HepG2 (cell line): ENCODE measurements at regions not wholly inside any gene's neighbourhood (a gene's known extent, or its start where the extent isn't known, plus 50 kb on each side); places are given as distances from the start of the nearest gene placed in this dataset.
A peak's percentile ranks its signal among the peaks of the same experiment; 100 is the strongest.

Experiments
- CENPBD1 ChIP-seq: sonication (generic); formaldehyde crosslinking; IDR thresholded peaks from 2 replicates; pipeline ENCODE4 v1.8.0; 2022; ENCODE audit warnings: missing genetic modification reagents, low read depth, mild to moderate bottlenecking, borderline replicate concordance
- CSRNP2 ChIP-seq: sonication (generic); formaldehyde crosslinking; conservative IDR thresholded peaks from 2 replicates; pipeline ENCODE4 v1.8.0; 2022; ENCODE audit warnings: low read depth, missing genetic modification reagents
- CTCF ChIP-seq: sonication (generic); formaldehyde crosslinking; IDR thresholded peaks from 2 replicates; pipeline ENCODE4 v1.5.0; 2020; ENCODE audit warnings: mild to moderate bottlenecking, missing genetic modification reagents, moderate library complexity
- HNRNPUL1 ChIP-seq: fragments of 200-400 bp; formaldehyde crosslinking; IDR thresholded peaks from 2 replicates; pipeline ENCODE4 v1.6.1; 2017; ENCODE audit warnings: low read depth, mild to moderate bottlenecking, low read length, moderate library complexity
- MAFK ChIP-seq, 2 experiments: IDR thresholded peaks in 1 of 2; conservative IDR thresholded peaks in 1 of 2; 2 replicates each; pipeline ENCODE4 v1.6.1; 2011; ENCODE audit warnings: improper control_type of control experiment in 2 of 2, low read length in 2 of 2
- NFKBIZ ChIP-seq: IDR thresholded peaks from 2 replicates; pipeline ENCODE4 v1.6.1; 2018; ENCODE audit warnings: missing genetic modification reagents, missing compliant biosample characterization
- SALL1 ChIP-seq: sonication (generic); formaldehyde crosslinking; IDR thresholded peaks from 2 replicates; pipeline ENCODE4 v1.8.0; 2022; ENCODE audit warnings: mild to moderate bottlenecking, missing genetic modification reagents
- SETDB1 ChIP-seq: sonication (generic); formaldehyde crosslinking; IDR thresholded peaks from 2 replicates; pipeline ENCODE4 v1.5.1; 2020; ENCODE audit warnings: missing genetic modification reagents, mild to moderate bottlenecking, borderline replicate concordance
- TAF1 ChIP-seq: sonication (generic); formaldehyde crosslinking; IDR thresholded peaks from 2 replicates; pipeline ENCODE4 v1.4.0; 2020; ENCODE audit warnings: missing genetic modification reagents
- U2AF2 ChIP-seq: fragments of 200-400 bp; formaldehyde crosslinking; IDR thresholded peaks from 2 replicates; pipeline ENCODE4 v1.6.1; 2017; ENCODE audit warnings: low read depth, mild to moderate bottlenecking, low read length
- YEATS4 ChIP-seq: sonication (generic); formaldehyde crosslinking; IDR thresholded peaks from 2 replicates; pipeline ENCODE4 v1.4.0; 2020; ENCODE audit warnings: missing genetic modification reagents, borderline replicate concordance
- ZBTB2 ChIP-seq: sonication (generic); formaldehyde crosslinking; IDR thresholded peaks from 2 replicates; pipeline ENCODE4 v1.8.0; 2022; ENCODE audit warnings: low read depth, missing genetic modification reagents
- ZFP91 ChIP-seq: sonication (generic); formaldehyde crosslinking; IDR thresholded peaks from 2 replicates; pipeline ENCODE4 v1.9.0; 2022; ENCODE audit warnings: missing genetic modification reagents, mild to moderate bottlenecking, borderline replicate concordance
- ZNF205 ChIP-seq: IDR thresholded peaks from 2 replicates; pipeline ENCODE4 v1.6.1; 2018; ENCODE audit warnings: missing biosample characterization, missing genetic modification reagents
- ZNF329 ChIP-seq: sonication (generic); formaldehyde crosslinking; IDR thresholded peaks from 2 replicates; pipeline ENCODE4 v1.9.0; 2021; ENCODE audit warnings: low read depth, mild to moderate bottlenecking, missing genetic modification reagents
- ZNF343 ChIP-seq: sonication (generic); formaldehyde crosslinking; IDR thresholded peaks from 2 replicates; pipeline ENCODE4 v1.4.0; 2020; ENCODE audit warnings: mild to moderate bottlenecking, missing genetic modification reagents
- ZNF431 ChIP-seq: sonication (generic); formaldehyde crosslinking; IDR thresholded peaks from 2 replicates; pipeline ENCODE4 v1.9.0; 2022; ENCODE audit warnings: missing genetic modification reagents, low read depth, mild to moderate bottlenecking, borderline replicate concordance
- ZNF770 ChIP-seq: sonication (generic); formaldehyde crosslinking; IDR thresholded peaks from 2 replicates; pipeline ENCODE4 v1.5.0; 2020; ENCODE audit warnings: mild to moderate bottlenecking, missing genetic modification reagents
- ZSCAN9 ChIP-seq: IDR thresholded peaks from 2 replicates; pipeline ENCODE4 v1.6.1; 2016; ENCODE audit warnings: borderline replicate concordance

- TF ChIP-seq ZNF770 (CRISPR knock-in tag) (no peak), MAFK (conservative IDR thresholded peaks at IDR 0.05 in 1 of 2, IDR thresholded peaks at IDR 0.05 in 1 of 2; ENCODE audit: low read length in 2 of 2) (no peak), ZNF431 (no peak), SALL1 (CRISPR knock-in tag) (peak; percentile 38; the same call in 1 of the 2 replicates), ZNF205 (CRISPR knock-in tag) (0 out of 2 replicates have a peak, but pooled peaks have one; percentile 29), ZFP91 (CRISPR knock-in tag) (no peak), NFKBIZ (CRISPR knock-in tag) (no peak), ZSCAN9 (CRISPR knock-in tag) (no peak), ZNF343 (no peak), CTCF (CRISPR knock-in tag) (peak; percentile 55), HNRNPUL1 (no peak), ZNF329 (CRISPR knock-in tag) (no peak), U2AF2 (no peak), SETDB1 (no peak), CSRNP2 (CRISPR knock-in tag) (no peak), ZBTB2 (CRISPR knock-in tag) (no peak), CENPBD1 (no peak), TAF1 (no peak), YEATS4 (CRISPR knock-in tag) (no peak)
These were observed 216.6 kb downstream of the HNMT start (continued) for GRCh38 chr2:138180692-138181386.
